Left forelimb (tissue), 1 donor: ENCODE measurements at regions not wholly inside any gene's neighbourhood (a gene's known extent, or its start where the extent isn't known, plus 50 kb on each side); places are given as distances from the start of the nearest gene placed in this dataset.

Experiments used
- DNase-seq: peaks from one replicate; pipeline ENCODE4 v3.0.0-alpha.2; 2018; ENCODE audit warnings: low spot score

DNA sequence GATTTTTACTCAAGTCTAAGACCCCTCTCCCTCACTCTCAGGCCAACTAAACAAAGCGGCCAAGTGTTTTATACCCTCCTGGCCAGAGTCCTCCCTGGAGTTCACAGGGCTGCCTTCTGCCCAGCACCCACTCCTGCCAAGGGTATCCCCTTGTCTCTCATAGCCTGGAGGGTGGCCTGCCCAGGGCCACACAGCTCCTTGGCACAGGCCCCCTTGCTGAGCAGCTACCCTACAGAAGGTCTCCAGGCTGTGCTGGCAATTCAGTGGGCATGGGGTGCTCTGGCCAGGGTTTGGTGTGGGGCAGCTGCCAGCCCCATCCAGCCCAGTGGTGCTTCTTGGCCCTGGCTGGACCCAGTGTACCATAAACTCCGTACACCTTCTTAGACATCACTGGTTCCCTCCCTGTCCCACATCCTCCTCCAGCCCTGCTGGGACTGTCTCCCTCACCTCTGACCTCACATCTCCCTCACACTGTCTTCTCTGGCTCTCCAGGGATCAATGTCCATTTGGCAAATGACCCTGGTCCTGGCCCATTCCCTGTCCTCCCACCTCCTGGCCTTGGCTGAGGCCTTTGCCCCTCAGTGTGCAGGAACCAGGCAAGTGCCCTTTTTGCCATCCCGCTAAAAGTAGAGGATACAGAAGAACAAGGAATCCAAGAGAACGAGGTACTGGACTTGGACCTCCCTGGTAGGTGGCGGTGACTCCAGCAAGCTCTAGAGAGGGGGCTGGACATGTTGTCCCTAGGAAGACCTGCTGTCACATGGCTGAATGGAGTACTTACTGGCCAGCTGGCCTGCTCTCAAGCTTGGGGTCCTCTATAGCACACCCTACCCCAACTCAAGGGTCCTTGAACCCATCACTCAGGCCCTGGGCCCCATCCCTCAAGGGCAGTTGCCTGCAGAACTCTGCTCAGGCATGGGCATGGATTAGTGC is 50.0 kb upstream of the TRPM1 start:
- no peak for DNase-seq

DNA sequence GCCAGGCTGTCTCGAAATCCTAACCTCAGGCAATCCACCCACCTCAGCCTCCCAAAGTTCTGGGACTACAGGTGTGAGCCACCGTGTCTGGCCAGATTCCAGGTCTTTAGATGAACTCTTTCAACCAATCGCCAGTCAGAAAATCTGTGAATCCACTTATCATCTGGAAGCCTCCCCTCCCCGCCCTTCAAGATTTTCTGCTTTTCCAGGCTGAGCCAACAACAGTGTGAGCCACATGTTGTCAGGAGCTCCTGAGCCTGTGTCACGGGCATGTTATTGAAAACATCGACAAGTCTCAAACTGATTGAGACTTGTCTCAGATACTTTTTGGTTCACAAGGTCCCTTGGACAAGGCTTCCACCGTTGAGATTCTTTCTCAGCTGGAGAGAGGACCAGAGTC is 52.0 kb upstream of the TRPM1 start:
- DNase-seq: no peak

DNA sequence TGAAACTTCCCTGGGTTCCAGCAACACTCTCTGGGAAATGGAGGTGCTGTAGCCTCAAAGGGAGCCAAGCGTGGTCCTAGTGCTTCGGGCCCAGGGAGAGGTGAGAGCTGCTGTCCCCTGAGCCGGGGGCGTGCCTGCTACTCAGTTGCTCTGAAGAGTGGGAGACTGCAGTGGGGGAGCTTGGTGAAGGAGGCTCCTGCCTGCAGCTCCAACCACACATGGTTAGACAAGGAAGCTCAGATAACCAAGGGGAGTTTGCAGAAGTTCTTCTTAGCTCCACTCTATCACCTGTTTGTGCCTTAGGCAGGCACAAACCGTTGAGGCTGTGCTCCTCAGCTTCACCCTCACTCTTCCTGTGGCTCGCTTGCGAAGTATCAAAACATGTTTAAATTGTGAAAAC is 53.6 kb upstream of the TRPM1 start:
- DNase-seq: no peak

DNA sequence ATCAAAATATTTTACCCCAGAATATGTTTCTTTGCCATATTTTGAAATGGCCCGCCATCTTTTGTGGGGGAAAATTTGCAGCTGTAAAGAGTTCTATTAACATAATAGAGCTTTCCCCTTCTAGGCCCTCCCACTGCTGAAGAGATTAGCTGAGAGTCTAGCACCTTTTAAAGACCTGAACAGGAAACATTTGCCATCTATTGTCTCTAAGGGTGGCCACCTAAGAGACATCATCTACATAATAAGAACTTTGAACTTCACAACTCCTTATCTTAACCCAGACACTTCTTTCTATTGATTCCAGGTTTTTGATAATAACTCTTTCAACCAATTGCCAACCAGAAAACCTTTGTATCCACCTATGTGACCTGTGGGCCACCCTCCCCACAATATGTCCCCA is 54.7 kb upstream of the TRPM1 start:
- DNase-seq: no peak

DNA sequence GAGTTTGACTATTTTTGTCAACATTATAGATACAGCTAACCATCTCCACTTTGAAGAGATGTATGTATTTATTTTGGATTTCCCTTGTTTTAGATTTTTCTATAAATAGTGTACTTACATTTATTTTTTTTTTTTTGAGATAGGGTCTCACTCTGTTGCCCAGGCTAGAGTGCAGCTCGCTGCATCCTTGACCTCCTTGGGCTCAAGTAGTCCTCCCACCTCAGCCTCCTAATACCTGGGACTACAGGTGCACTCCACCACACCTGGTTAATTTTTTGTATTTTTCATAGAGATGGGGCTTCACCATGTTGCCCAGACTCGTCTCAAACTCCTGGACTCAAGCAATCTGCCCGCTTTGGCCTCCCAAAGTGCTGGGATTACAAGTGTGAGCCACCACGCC is 55.3 kb upstream of the TRPM1 start:
- DNase-seq: no peak

DNA sequence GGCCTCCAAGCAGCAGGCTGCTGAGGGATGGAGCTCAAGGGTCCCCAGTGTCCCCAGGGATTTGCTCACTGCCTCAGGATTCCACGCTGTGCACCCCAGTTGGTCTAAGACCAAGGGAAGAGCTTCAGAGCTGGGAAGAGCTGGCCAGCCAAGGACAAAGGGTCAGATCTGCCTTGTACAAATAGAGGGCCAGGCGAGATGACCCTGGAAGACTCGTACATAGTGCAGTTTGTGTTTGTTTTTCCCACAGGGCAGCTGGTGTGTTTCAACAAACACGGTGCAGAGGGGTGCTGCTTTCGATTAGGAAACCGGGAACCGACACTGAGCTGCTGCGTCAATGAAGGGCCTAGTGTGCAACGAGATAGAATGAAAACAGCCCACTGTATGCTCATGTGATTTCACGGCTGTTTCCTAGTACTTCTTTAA is 56.1 kb upstream of the TRPM1 start:
- DNase-seq: no peak

DNA sequence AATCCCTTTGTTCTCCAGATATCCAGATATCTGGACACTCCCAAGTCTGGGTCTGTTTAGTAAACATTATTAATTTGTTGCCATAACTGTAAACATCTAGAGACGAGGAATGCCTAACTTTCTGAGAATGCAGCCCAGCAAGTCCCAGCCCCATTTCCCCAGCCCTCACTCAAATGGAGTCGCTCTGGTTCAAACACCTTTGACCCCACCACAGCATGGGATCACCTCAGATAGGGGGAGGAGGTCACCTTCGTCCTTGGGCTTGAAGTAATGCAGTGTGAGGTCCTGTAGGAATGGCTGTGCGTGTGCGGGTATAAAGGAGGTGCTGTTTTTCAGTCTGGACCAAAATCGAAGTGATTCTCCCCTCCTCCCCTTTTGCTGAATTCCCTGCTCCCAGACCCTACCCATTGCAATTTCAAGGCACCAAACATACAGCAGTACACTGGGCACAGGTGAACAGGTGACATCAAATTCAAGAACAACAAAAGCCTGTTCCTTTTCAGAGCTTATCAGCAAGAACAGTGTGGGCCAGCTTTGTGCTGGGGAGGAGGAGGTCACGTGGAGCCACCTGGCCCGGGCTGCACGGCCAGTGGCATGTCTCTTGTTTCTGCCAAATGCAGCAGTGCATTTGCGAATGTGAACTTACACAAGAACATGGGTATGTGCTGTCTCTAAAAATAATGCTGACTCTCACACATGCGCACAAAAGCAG is 57.5 kb upstream of the TRPM1 start:
- DNase-seq: no peak

DNA sequence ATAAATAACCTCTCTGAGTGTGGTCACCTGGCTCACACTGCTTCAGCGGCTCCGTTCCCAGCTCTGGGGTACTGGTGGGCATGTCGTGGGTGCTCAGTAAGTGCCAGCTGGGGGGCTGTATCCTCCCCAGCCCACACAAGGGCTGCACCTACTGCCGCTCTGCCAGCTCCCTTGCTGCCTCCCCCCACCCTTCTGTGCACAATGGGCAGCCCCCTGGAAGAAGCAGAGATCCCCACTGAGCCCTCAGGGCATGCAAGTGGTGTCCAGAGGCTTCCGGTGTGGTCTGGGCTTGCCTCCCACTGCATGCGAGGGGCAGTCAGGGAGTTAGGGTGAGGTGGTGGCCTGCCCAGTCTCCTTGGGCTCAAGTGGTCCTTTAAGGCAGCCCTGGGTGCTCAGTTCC is 58.3 kb upstream of the TRPM1 start:
- no peak for DNase-seq

DNA sequence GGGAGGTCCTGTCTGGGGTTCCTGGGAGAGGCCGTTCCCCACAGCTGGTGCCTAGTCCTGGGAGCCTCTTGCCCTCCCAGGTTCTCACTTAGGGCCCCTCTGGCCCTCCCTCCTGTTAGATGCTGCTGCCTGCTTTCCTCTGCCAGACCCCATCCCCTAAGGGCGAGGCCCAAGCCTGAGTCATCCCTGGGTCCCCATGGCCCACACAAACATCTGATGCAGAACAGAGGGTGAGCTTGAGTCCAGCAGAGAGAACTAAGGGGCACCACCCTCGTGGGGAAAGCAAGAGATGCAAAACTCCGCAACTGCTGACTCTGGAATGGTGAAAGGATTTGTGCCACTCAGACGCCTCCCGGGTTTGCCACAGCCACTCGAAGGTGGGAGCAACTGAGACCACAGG is 58.8 kb upstream of the TRPM1 start:
- no peak for DNase-seq

DNA sequence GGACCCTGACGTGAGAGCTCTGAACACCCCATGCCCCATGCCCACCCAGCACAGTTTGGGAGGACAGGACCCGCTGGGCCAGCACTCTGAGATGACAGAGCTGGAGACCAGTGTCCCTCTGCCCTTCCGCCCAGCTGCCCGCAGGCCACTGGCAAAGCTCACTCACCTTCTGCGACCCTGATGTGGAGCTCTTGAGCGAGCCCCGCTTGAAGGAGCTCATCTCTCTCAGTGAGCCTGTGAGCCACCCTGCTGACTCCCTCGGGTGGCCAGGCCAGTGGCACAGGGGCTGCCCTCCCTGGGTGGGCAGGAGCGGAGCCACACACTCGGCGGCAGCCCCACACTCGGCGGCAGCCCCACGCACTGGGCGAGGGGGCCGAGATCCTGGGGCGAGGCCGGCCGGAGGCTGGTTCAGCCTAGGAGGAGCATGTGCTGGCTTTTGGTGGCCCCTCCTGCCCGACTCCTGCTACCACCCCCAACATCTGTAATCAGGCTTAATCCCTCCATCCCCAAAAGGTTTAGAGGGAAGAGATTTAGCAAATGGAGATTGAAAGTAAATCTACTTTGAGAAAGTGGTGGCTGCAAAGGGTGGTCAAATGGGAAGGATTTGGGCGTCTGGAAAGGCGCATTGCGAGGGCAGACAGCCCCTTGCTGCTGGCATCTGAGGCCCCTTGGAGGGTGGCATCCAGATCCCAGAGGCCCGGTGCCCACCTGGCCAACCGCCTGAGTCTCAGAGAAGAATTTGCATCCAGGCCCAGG is 59.4 kb upstream of the TRPM1 start:
- no peak for DNase-seq

DNA sequence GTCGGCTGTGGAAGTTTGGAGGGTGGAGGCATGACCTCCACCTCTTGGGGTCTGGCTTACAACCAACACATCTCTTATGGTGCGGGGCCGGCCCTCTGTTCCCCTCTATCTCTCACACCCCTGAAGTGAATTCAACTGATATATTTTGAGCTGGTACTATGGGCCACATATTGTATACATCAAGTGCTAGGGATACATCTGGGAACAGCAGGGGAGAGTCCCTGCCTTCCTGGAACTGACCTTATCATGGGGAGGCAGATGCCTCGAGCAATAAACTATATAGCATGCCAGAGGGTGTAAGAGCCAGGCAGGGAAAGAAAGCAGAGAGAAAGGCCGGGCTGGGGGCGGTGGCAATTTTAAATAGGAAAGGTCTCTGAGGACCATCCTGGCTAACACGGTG is 60.4 kb upstream of the TRPM1 start:
- DNase-seq: no peak

DNA sequence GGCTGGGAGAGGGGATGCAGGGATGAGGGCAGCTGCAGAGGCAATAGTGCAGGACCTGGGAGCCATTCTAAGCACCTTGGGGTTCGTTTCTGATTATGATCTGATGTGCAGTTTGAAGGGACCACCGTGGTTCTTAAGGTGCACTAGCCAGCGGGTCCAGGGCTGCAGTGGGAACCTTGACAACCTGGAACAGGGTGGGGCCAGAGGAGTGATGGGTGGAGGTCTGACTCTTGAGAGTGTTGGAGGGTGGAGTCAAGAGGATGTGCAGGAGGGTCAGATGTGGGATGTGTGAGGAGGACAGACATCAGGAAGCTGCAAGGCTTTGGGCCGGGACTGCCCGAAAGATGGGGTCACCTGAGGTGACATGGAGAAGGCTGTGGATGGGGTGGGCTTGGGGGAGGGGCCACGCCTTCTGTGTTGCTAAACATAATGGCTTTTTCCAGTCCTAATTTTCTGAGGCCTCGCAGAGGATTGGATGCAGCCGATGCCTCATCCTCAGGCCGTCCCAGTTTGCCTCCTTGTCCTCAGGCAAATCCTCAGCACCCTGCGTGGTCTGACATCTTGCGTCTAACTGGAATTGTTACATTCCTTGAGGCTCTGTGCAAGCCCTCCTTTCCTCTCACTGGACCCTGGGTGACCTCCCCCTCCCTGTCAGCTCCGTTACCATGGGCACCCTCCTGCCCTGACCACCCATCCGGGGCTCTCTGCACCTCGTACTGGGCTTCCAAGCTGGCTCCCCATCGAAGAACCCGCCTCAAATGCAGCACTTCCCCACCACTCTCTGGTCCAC is 61.4 kb upstream of the TRPM1 start:
- DNase-seq: no peak

DNA sequence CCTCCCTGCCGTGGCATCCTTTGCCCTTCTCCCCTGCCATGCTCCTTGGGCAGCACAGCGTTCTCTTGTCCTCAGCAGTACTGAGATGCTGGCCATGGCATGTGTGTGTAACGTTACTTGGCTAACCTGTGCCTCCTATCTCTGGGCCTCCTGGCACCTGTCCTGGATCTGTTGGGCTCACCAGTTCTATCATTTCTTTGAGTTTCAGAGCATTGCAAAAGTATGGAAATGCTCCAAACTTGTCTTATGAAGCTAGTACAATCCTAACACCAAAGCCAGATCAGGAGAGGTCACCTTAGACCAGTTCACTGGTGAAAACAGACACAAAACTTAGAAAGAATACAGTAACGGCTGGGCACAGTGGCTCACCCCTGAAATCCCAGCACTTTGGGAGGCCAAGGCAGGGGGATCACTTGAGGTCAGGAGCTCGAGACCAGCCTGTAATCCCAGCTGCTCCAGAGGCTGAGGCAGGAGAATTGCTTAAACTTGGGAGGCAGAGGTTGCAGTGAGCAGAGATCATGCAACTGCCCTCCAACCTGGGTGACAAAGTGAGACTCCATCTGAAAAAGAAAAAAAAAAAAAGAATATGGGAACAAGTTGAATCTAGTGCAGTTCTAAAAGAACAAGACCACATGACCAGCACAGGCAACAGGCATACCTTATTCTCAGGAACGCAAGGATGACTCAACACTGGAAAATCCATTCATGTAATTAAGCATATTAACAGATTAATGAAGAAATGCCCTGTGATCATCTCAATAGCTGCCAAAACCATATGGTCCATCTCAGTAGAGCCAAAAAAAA is 62.4 kb upstream of the TRPM1 start:
- DNase-seq: no peak

DNA sequence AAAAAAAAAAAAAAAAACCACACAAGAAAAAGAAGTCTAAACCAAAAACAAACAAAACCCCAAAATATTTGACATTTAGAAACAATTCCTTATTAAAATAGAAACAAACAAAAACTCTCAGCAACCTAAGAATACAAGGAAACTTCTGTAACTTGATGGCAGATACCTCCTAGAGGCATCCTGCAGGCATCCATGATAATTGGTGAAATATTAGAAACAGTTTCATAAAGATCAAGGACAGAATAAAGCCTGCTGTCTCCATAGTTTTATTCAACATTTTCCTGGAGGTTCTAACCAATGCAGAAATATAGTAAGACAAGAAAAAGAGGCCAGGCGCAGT is 63.0 kb upstream of the TRPM1 start:
- no peak for DNase-seq

DNA sequence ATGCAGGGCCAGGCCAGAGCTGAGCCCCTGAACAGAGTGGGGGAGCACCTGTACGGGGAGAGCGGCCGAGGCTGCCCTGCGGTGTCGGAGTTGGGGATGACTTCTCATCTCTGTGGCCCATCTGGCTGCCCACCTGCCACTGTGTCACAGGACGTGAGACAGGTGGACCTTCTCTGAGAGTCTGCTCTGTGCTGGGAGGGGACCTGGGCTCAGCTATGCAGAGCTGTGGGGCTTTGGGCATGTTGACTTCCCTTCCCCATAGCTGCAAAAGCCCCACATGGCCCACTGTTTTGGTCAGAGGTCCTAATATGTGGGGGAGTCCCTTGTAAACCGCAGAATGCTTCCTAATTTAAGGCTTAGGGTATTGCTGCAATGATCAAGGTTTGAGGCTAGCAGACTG is 68.0 kb upstream of the TRPM1 start:
- no peak for DNase-seq

DNA sequence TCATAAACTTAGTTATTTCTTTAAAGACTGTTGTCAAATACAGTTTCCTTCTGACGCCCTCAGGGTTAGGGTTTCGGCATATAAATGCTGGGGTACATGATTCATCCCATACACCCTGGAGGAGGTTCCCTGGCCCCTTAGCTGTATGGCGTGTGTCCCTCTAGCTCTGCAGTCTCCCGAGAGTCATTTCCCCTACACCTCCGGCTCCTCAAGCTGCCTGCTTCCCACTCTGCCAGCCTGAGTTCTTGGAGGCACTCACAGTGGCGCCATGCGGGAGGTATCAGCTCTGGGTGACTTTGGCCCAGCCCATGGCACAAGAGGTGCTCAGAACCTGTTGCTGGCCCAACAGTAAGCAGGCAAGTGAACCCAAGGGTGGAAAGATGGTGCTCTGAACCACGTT is 70.2 kb upstream of the TRPM1 start:
- DNase-seq: no peak

DNA sequence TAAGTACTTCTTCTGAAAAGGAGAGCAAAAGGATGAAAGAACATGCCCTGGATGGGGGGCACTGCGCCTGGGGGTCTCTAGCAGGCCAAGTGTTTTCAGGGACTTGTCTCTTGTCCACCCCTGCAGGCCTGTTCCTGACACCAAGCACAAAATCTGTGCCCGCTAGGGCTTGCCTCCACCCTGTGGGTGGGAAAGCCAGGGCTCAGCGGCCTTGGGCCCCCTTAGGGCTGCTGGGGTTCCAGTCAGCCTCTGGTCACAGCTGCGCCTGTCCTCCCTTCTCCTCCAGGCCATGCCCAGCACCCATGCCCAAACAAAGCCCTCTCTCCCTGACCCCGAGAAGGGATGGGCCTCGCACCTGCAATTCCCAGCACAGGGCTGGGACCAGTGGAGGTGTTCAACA is 71.1 kb upstream of the TRPM1 start:
- DNase-seq: no peak

DNA sequence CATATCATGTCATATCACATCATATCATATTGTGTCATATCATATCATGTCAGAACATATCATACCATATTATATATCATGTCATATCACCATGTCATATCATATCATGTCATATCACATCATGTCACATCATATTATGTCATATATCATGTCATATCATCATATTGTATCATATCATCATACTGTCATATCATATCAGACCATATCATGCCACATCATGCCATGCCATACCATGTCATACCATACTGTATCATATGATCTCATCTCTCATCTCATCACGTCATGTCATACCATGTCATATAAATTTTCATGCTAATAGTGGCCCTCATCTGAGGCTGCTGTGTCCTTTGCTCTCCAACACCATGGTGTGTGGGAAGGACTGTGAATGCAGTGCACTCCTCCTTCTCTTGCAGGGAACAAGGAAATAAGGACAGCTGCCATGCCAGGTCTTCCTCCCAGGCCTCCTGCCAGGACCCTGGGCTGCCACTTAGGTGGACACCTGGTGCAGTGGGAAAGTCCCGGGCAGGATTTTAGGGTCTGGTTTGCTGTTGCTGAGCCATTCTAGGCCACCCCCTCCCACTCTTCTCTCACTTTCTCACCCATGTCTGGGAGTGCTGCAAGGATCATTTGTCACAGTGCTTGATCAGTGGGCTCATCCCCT is 72.4 kb upstream of the TRPM1 start:
- no peak for DNase-seq

DNA sequence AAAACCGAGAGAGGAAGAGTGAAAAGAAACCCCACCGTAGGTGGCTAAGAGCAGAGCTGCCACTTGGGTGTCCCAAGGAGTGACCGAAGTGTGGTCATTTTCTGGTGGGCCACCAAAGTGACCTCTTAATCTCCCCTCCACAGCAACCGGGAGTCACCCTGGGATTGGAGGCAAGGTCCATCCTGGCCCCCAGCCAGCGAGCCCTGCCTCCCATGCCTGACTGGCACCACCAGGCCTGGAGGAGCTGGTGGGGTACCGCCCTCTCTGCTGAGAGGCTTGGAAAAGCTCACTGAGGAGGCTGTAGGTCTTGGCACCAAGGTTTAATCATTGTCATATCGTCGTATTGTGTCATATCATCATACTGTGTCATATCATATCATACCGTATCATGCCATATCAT is 74.0 kb upstream of the TRPM1 start:
- DNase-seq: no peak

DNA sequence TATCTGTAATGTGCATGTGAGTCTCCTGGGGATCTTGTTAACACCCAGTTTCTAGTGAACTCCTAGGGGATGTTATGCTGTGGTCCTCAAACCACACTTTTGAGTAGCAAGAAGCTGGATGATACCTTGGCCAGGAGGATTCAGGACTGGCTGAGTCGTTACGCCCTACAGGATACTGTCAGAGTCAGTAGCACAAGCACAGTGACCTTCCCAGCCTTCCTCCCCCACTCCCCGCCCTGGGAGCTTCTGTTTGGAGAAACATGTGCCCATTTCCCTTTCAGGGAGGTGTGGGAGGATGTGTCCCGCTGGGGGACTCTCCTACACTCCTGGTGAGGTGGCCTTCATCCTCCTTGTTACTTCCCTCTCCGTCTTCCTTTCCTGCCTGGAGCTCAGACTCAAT is 76.4 kb upstream of the TRPM1 start:
- DNase-seq: no peak

DNA sequence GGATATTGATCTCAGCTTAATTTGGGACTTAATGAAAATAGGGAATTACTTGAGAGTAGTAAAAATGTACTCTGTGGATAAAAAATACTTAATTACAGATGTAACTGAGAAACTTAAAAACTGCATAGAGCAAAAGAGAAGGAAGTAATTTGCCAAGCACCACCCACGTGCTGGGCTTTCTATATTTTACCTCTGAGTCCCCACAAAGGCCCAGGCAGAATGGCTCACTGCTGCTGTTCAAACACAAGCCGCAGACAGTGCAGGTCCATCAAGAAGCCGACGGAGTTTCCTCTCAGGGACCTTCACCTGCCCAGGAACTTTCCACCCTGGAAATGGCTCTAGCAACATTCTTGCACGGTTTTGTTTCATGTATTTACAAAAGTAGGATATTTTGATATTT is 77.2 kb upstream of the TRPM1 start:
- no peak for DNase-seq
